GM12878 (cell line): ENCODE measurements at regions not wholly inside any gene's neighbourhood (a gene's known extent, or its start where the extent isn't known, plus 50 kb on each side); places are given as distances from the start of the nearest gene placed in this dataset.

Experiments used
- ATAC-seq: fragments of 200-7000 bp; cut with Tn5 transposase; 3 replicates; pipeline ENCODE4 v1.9.1; 2020; ENCODE audit warnings: mild to moderate bottlenecking, moderate library complexity
- BruUV-seq: library from RNA; stranded (reverse); fragments of 400-500 nt; replicated peaks from 2 replicates; lab custom pipeline; 2021; lab: Mats Ljungman, UMichigan
- CTCF ChIA-PET: fragments of 300-600 bp; sonication (Branson Sonifier 250); formaldehyde crosslinking; extraction: SDS; loops from one replicate; lab custom pipeline; 2021; ENCODE audit warnings: inconsistent platforms; lab: Yijun Ruan, JAX
- POLR2A ChIA-PET: fragments of 350-600 bp; formaldehyde crosslinking; extraction: SDS; loops from one replicate; lab custom pipeline; 2021; ENCODE audit warnings: inconsistent platforms; lab: Charles Lee
- RAD21 ChIA-PET: fragments of 300-600 bp; sonication (Branson Sonifier 250); formaldehyde crosslinking; loops from one replicate; lab custom pipeline; 2023; ENCODE audit warnings: antibody characterized with exemption; ENCODE audit not compliant: unreplicated experiment; lab: Charles Lee
- SMC1A ChIA-PET: fragments of 300-600 bp; sonication (Branson Sonifier 250); formaldehyde crosslinking; loops from one replicate; lab custom pipeline; 2023; ENCODE audit not compliant: unreplicated experiment, uncharacterized antibody; lab: Charles Lee
- DNase-seq: peaks from one replicate; pipeline ENCODE4 v3.0.0-alpha.2; 2011; ENCODE audit warnings: low read depth, low spot score
- FAIRE-seq: peaks from 3 replicates; lab custom pipeline; 2011; peaks lifted over from hg19 to GRCh38; lab: Jason Lieb, UNC
- H2AFZ ChIP-seq: 2 replicates; pipeline ENCODE4 v1.6.0; 2011; ENCODE audit warnings: low read depth, low read length, control low read depth; ENCODE audit not compliant: control insufficient read depth
- H3K27ac ChIP-seq: 2 replicates; pipeline ENCODE4 v1.5.1; 2011; ENCODE audit warnings: control low read depth; ENCODE audit not compliant: control insufficient read depth, insufficient read depth
- H3K27me3 ChIP-seq, 2 experiments: replicated peaks in 1 of 2; 2 replicates each; pipeline versions ENCODE4 v1.6.0 to v1.6.1; 2011; ENCODE audit warnings: low read length in 1 of 2; ENCODE audit not compliant: control insufficient read depth in 2 of 2, insufficient read depth in 2 of 2
- H3K36me3 ChIP-seq, 2 experiments: 2 replicates each; pipeline ENCODE4 v1.5.1; 2011; ENCODE audit warnings: low read length in 1 of 2; ENCODE audit not compliant: control insufficient read depth in 2 of 2, insufficient read depth in 2 of 2
- H3K4me1 ChIP-seq: 2 replicates; pipeline ENCODE4 v1.6.1; 2011; ENCODE audit warnings: mild to moderate bottlenecking, low read length, moderate library complexity, mixed read lengths; ENCODE audit not compliant: control insufficient read depth, insufficient read depth
- H3K4me2 ChIP-seq: 2 replicates; pipeline ENCODE4 v1.6.0; 2011; ENCODE audit warnings: control low read depth; ENCODE audit not compliant: control insufficient read depth, insufficient read depth
- H3K4me3 ChIP-seq: fragments of 200-600 bp; sonication (generic); 2 replicates; pipeline ENCODE4 v1.5.1; 2016
- H3K79me2 ChIP-seq: 2 replicates; pipeline ENCODE4 v1.6.0; 2011; ENCODE audit warnings: low read length; ENCODE audit not compliant: control insufficient read depth, insufficient read depth
- H3K9ac ChIP-seq: 2 replicates; pipeline ENCODE4 v1.8.0; 2011; ENCODE audit warnings: low read length, control low read depth, mixed read lengths; ENCODE audit not compliant: control insufficient read depth, insufficient read depth
- H3K9me3 ChIP-seq: replicated peaks from 3 replicates; pipeline ENCODE4 v1.5.1; 2011; ENCODE audit warnings: mild to moderate bottlenecking, low read length; ENCODE audit not compliant: control insufficient read depth, insufficient read depth
- H4K20me1 ChIP-seq: 2 replicates; pipeline ENCODE4 v1.6.0; 2011; ENCODE audit not compliant: control insufficient read depth, insufficient read depth
- CHD2 ChIP-seq: IDR thresholded peaks from 2 replicates; pipeline ENCODE4 v1.6.1; 2011; ENCODE audit warnings: low read depth, low read length, improper control_type of control experiment, borderline replicate concordance
- DPF2 ChIP-seq: fragments of 450-650 bp; IDR thresholded peaks from 2 replicates; pipeline ENCODE4 v1.6.1; 2017; ENCODE audit warnings: mild to moderate bottlenecking
- HDGF ChIP-seq: fragments of 450-650 bp; IDR thresholded peaks from 2 replicates; pipeline ENCODE4 v1.6.1; 2016; ENCODE audit warnings: antibody characterized with exemption
- KDM1A ChIP-seq: fragments of 200-600 bp; sonication (generic); IDR thresholded peaks from 2 replicates; pipeline ENCODE4 v1.6.1; 2016; ENCODE audit warnings: borderline replicate concordance
- KLF5 ChIP-seq: fragments of 450-650 bp; IDR thresholded peaks from 2 replicates; pipeline ENCODE4 v1.6.1; 2014; ENCODE audit warnings: mild to moderate bottlenecking; ENCODE audit not compliant: partially characterized antibody
- MYB ChIP-seq: fragments of 150-350 bp; IDR thresholded peaks from 2 replicates; pipeline ENCODE4 v1.6.1; 2014; ENCODE audit warnings: mild to moderate bottlenecking, low read depth, low read length, borderline replicate concordance
- NFXL1 ChIP-seq: fragments of 450-650 bp; IDR thresholded peaks from 2 replicates; pipeline ENCODE4 v1.6.1; 2017; ENCODE audit warnings: antibody characterized with exemption, mild to moderate bottlenecking, borderline replicate concordance
- NR2F1 ChIP-seq: fragments of 450-650 bp; conservative IDR thresholded peaks from 2 replicates; pipeline ENCODE4 v1.6.1; 2017; ENCODE audit warnings: mild to moderate bottlenecking
- NRF1 ChIP-seq: conservative IDR thresholded peaks from 2 replicates; pipeline ENCODE4 v1.6.1; 2011; ENCODE audit warnings: mild to moderate bottlenecking, low read depth, low read length, improper control_type of control experiment
- POLR2AphosphoS2 ChIP-seq: IDR thresholded peaks from 2 replicates; pipeline ENCODE4 v1.6.1; 2011; ENCODE audit warnings: low read depth, mild to moderate bottlenecking, low read length, improper control_type of control experiment, moderate library complexity
- POLR2AphosphoS5 ChIP-seq: IDR thresholded peaks from 2 replicates; pipeline ENCODE4 v1.6.1; 2011; ENCODE audit warnings: mild to moderate bottlenecking, low read length, inconsistent platforms
- RAD51 ChIP-seq: fragments of 450-650 bp; IDR thresholded peaks from 2 replicates; pipeline ENCODE4 v1.6.1; 2016; ENCODE audit warnings: moderate library complexity, mild to moderate bottlenecking, inconsistent platforms
- SIX5 ChIP-seq: IDR thresholded peaks from 2 replicates; pipeline ENCODE4 v1.6.1; 2011; ENCODE audit warnings: mild to moderate bottlenecking, low read depth, low read length, moderate library complexity; ENCODE audit not compliant: severe bottlenecking
- ZBED1 ChIP-seq: IDR thresholded peaks from 2 replicates; pipeline ENCODE4 v1.6.1; 2016; ENCODE audit warnings: borderline replicate concordance
- ZNF622 ChIP-seq: fragments of 450-650 bp; IDR thresholded peaks from 2 replicates; pipeline ENCODE4 v1.6.1; 2017; ENCODE audit warnings: mild to moderate bottlenecking, inconsistent platforms
- ZZZ3 ChIP-seq: IDR thresholded peaks from 2 replicates; pipeline ENCODE4 v1.6.1; 2011; ENCODE audit warnings: low read depth; ENCODE audit not compliant: control insufficient read depth, insufficient read length
- WGBS: methylation state at CpG from one replicate; pipeline ENCODE4 v1.1.6; 2016; ENCODE audit warnings: low lambda C conversion rate; ENCODE audit not compliant: insufficient replicate concordance, insufficient coverage; ENCODE audit errors: missing lambda C conversion rate; 5-methylcytosine and 5-hydroxymethylcytosine counted together
- in situ Hi-C: fragments of 300-500 bp; cut with MboI; formaldehyde crosslinking; loops from 9 replicates; pipeline ENCODE4 v1.14.3; 2018; ENCODE audit warnings: mixed read lengths
- intact Hi-C: fragments of 100-400 bp; cut with micrococcal nuclease; formaldehyde crosslinking; loops from one replicate; pipeline ENCODE4 v1.14.2; 2022; ENCODE audit not compliant: unreplicated experiment
- TF ChIP-seq, protein P1 (sequence below): fragments of 450-650 bp; IDR thresholded peaks from 2 replicates; pipeline ENCODE4 v1.6.1; 2017; ENCODE audit warnings: mild to moderate bottlenecking

- POLR2A ChIA-PET = no interaction called here
- RAD21 ChIA-PET = no interaction called here
- Histone ChIP-seq H3K27me3 (no peaks in the 10 kb centered on the region), H3K79me2 (no peaks in the 10 kb centered on the region), H3K9me3 (no peaks in the 10 kb centered on the region), H3K36me3 (no peaks in the 10 kb centered on the region), H2AFZ (no peak overlapping the region), H3K27ac (no peak overlapping the region), H3K4me2 (no peak overlapping the region), H4K20me1 (no peaks in the 10 kb centered on the region), H3K4me3 (no peak overlapping the region), H3K4me1 (no peaks in the 10 kb centered on the region), H3K9ac (no peak overlapping the region)
- in situ Hi-C loops = no loop called here
- FAIRE-seq (no peak), DNase-seq (no peak), ATAC-seq (no peak)
- TF ChIP-seq CHD2 (no peak), NR2F1 (no peak), ZBED1 (no peak), DPF2 (no peak), NRF1 (no peak), POLR2AphosphoS5 (no peak), KDM1A (no peak), SIX5 (no peak), ZZZ3 (no peak), NFXL1 (no peak), ZNF622 (no peak), POLR2AphosphoS2 (no peak), KLF5 (no peak), HDGF (no peak), MYB (no peak), RAD51 (no peak)
- TF ChIP-seq, protein P1, sequence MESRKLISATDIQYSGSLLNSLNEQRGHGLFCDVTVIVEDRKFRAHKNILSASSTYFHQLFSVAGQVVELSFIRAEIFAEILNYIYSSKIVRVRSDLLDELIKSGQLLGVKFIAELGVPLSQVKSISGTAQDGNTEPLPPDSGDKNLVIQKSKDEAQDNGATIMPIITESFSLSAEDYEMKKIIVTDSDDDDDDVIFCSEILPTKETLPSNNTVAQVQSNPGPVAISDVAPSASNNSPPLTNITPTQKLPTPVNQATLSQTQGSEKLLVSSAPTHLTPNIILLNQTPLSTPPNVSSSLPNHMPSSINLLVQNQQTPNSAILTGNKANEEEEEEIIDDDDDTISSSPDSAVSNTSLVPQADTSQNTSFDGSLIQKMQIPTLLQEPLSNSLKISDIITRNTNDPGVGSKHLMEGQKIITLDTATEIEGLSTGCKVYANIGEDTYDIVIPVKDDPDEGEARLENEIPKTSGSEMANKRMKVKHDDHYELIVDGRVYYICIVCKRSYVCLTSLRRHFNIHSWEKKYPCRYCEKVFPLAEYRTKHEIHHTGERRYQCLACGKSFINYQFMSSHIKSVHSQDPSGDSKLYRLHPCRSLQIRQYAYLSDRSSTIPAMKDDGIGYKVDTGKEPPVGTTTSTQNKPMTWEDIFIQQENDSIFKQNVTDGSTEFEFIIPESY = no peak
- SMC1A ChIA-PET = no interaction called here
- CTCF ChIA-PET = no interaction called here
- BruUV-seq = no TSS peak
- intact Hi-C loops = no loop called here
- WGBS = 26% methylated on average over 10 of the region's 10 CpGs
These were observed 125.8 kb upstream of the AJAP1 start for GRCh38 chr1:4528590-4528989.
